Esophagus muscularis mucosa (tissue), 4 donors: ENCODE measurements at regions not wholly inside any gene's neighbourhood (a gene's known extent, or its start where the extent isn't known, plus 50 kb on each side); places are given as distances from the start of the nearest gene placed in this dataset.
"Not testable (repeated sequence)": the region's sequence is repeated elsewhere in the genome, so short reads cannot be mapped to it uniquely, and the experiment has no call there.

ENCODE experiments used
- DNase-seq: peaks from one replicate; pipeline ENCODE4 v3.0.0-alpha.2; 2017; ENCODE audit errors: extremely low spot score
- H3K27ac ChIP-seq, 4 donors: fragments of 200-600 bp; sonication (generic); replicated peaks in 1 of 4; 1 replicate in 3 of 4; 2 replicates in 1 of 4; pipeline ENCODE4 v1.5.1; 2016 to 2019; ENCODE audit warnings: mild to moderate bottlenecking in 1 of 4
- H3K27me3 ChIP-seq, 4 donors: fragments of 200-600 bp; sonication (generic); one replicate each; pipeline versions ENCODE4 v1.5.1 to v1.6.0; 2016 to 2019
- H3K36me3 ChIP-seq, 4 donors: fragments of 200-600 bp; sonication (generic); one replicate each; pipeline ENCODE4 v1.5.1; 2016 to 2019
- H3K4me1 ChIP-seq, 4 donors: fragments of 200-600 bp; sonication (generic); one replicate each; pipeline ENCODE4 v1.5.1; 2016 to 2019
- H3K4me3 ChIP-seq, 4 donors: fragments of 200-600 bp; sonication (generic); 1 replicate in 2 of 4; 2 replicates in 2 of 4; pipeline ENCODE4 v1.5.1; 2016 to 2019; ENCODE audit warnings: mild to moderate bottlenecking in 4 of 4, moderate library complexity in 1 of 4
- H3K9me3 ChIP-seq, 4 donors: fragments of 200-600 bp; sonication (generic); 1 replicate in 3 of 4; 2 replicates in 1 of 4; pipeline ENCODE4 v1.5.1; 2016 to 2019
- CTCF ChIP-seq, 3 experiments: fragments of 200-600 bp in 2 of 3; fragments of 450-650 bp in 1 of 3; sonication (generic) in 2 of 3; IDR thresholded peaks; one replicate each; pipeline ENCODE4 v1.5.1; 2017 to 2019; ENCODE audit warnings: antibody characterized with exemption in 3 of 3, mild to moderate bottlenecking in 2 of 3, moderate library complexity in 1 of 3
- EP300 ChIP-seq: sonication (generic); formaldehyde crosslinking; IDR thresholded peaks from one replicate; pipeline ENCODE4 v1.6.1; 2017; ENCODE audit warnings: antibody characterized with exemption
- POLR2A ChIP-seq: fragments of 450-650 bp; IDR thresholded peaks from one replicate; pipeline ENCODE4 v1.6.1; 2017; ENCODE audit warnings: antibody characterized with exemption, moderate library complexity, mild to moderate bottlenecking, low read depth
- POLR2AphosphoS5 ChIP-seq, 2 donors: sonication (generic); formaldehyde crosslinking; IDR thresholded peaks; one replicate each; pipeline ENCODE4 v1.6.1; 2017; ENCODE audit warnings: antibody characterized with exemption in 2 of 2
- WGBS: methylation state at CpG from one replicate; pipeline ENCODE4 v1.1.5; 2018; 5-methylcytosine and 5-hydroxymethylcytosine counted together
- intact Hi-C: fragments of 100-400 bp; cut with DNase I; formaldehyde crosslinking; loops from one replicate; pipeline ENCODE4 v1.15.1; 2023

GRCh38 chr4:132094017-132094416, 1055.1 kb upstream of the PCDH10 start:
- no peak for DNase-seq
- TF ChIP-seq POLR2A (no peak), POLR2AphosphoS5 (IDR thresholded peaks at IDR 0.05) (no peak), EP300 (no peak), CTCF (IDR thresholded peaks at IDR 0.05) (no peak)
- WGBS: 93% methylated on average over 4 of the region's 4 CpGs

DNA sequence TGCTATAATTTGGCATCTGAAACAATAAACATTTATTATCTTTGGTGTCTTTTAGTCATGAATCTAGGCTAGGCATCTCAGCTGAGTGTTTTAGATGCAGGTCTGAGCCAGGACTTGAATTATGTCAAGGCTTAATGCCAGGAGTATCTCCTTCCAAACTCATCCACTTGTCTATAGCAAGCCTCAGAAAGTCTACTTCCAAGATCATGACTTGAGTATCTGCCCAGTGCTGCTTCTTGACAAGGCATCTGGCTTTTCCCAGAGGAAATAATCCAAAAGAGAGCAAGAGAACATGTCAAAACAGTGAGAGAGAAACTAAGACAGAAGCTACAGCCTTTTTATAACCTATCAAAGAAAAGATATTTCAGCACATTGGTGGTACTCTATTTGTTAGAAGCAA, 1052.1 kb upstream of the PCDH10 start:
- TF ChIP-seq EP300: no peak
- no peak for TF ChIP-seq POLR2A
- no peak for TF ChIP-seq POLR2AphosphoS5 (IDR thresholded peaks at IDR 0.05)
- TF ChIP-seq CTCF (IDR thresholded peaks at IDR 0.05): no peak
- Histone ChIP-seq H3K4me1 (no peaks in the 10 kb centered on the region), H3K4me3 (no peak overlapping the region), H3K27ac (no peak overlapping the region), H3K9me3 (no peaks in the 10 kb centered on the region), H3K27me3 (no peaks in the 10 kb centered on the region), H3K36me3 (no peaks in the 10 kb centered on the region)
- intact Hi-C loops: no loop called here
- DNase-seq: no peak

More at GRCh38 chr4:132094017-132094416, 1055.1 kb upstream of the PCDH10 start:
- Histone ChIP-seq H3K27me3 (no peaks in the 10 kb centered on the region), H3K4me1 (no peaks in the 10 kb centered on the region), H3K36me3 (no peaks in the 10 kb centered on the region), H3K27ac (no peak overlapping the region), H3K4me3 (no peak overlapping the region), H3K9me3 (peaks cover 0 to 4% (median 0%) of the 10 kb centered on the region in 4 donors)
- intact Hi-C loops: no loop called here

DNA sequence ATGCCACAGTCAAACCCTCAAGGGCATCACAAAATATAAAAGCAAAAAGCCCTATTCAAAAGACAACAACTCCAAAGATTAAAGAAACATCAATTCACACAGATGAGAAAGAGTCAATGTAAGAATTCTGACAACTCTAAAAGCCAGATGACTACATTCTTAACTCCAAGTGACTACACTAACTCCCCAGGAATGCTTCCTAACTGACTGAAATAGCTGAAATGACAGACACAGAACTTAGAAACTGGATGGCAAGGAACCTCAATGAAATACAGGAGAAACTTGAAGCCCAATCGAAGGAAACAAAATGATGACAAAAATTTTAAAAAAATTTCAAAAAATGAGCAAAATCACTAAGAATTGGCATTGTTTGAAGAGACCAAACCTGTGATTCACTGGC, 1047.6 kb upstream of the PCDH10 start:
- 86% methylated on average over 1 of the region's 1 CpG for WGBS
- H3K9me3 ChIP-seq: no peaks in the 10 kb centered on the region
- intact Hi-C loops: no loop called here
- no peaks in the 10 kb centered on the region for H3K27me3 ChIP-seq
- H3K4me3 ChIP-seq: no peak overlapping the region
- no peak for DNase-seq
- no peak for TF ChIP-seq CTCF (IDR thresholded peaks at IDR 0.05)
- TF ChIP-seq POLR2AphosphoS5 (IDR thresholded peaks at IDR 0.05): no peak
- no peak for TF ChIP-seq EP300
- TF ChIP-seq POLR2A: no peak
- H3K36me3 ChIP-seq: no peaks in the 10 kb centered on the region
- H3K4me1 ChIP-seq: no peaks in the 10 kb centered on the region
- H3K27ac ChIP-seq: no peak overlapping the region

GRCh38 chr4:132108784-132109183, 1040.3 kb upstream of the PCDH10 start:
- intact Hi-C loops: no loop called here
- no peak overlapping the region for H3K27ac ChIP-seq
- TF ChIP-seq EP300: no peak
- no peak for DNase-seq
- H3K27me3 ChIP-seq: no peaks in the 10 kb centered on the region
- no peaks in the 10 kb centered on the region for H3K36me3 ChIP-seq
- H3K4me1 ChIP-seq: no peaks in the 10 kb centered on the region
- H3K9me3 ChIP-seq: no peaks in the 10 kb centered on the region
- no peak overlapping the region for H3K4me3 ChIP-seq

DNA sequence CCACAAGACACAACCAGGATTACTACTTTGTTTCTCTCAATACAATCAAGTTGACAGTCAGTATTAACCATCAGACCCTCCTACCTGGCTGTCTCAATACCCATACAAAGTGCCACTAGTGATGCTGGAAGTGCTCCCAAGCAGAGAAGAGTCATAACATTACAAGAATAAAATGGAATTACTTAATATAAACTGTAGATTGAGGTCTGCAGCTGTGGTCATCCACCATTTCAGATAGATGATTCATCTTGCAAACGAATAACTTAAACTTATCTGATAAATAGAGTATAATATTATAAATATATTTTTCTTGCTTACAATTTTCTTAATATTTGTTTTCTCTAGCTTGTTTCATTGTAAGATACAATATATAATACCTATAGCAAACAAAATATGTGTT, 1034.2 kb upstream of the PCDH10 start:
- WGBS: 27% methylated on average over 1 of the region's 1 CpG
- TF ChIP-seq POLR2A (no peak), POLR2AphosphoS5 (IDR thresholded peaks at IDR 0.05) (no peak), CTCF (IDR thresholded peaks at IDR 0.05) (no peak), EP300 (no peak)
- Histone ChIP-seq H3K27ac (no peak overlapping the region), H3K4me3 (no peak overlapping the region), H3K36me3 (no peaks in the 10 kb centered on the region), H3K9me3 (no peaks in the 10 kb centered on the region), H3K27me3 (no peaks in the 10 kb centered on the region), H3K4me1 (no peaks in the 10 kb centered on the region)
- no peak for DNase-seq
- intact Hi-C loops: no loop called here

- H3K4me3 ChIP-seq, H3K9me3 ChIP-seq, DNase-seq, intact Hi-C loops, H3K36me3 ChIP-seq, H3K4me1 ChIP-seq, H3K27ac ChIP-seq, H3K27me3 ChIP-seq: not testable (repeated sequence)
- WGBS: 80% methylated on average over 1 of the region's 1 CpG
Measured at GRCh38 chr4:132122741-132123140, 1026.4 kb upstream of the PCDH10 start.
